ENCODE measurements at regions not wholly inside any gene's neighbourhood (a gene's known extent, or its start where the extent isn't known, plus 50 kb on each side); places are given as distances from the start of the nearest gene placed in this dataset.

- Histone ChIP-seq H3K9ac (replicated peaks; ENCODE audit: extremely low read depth, insufficient read depth, low read length) (no peak overlapping the region), H3K4me3 (replicated peaks in 1 of 3; ENCODE audit: insufficient read depth in 1 of 3, low read depth in 1 of 3, low read length in 3 of 3) (no peak overlapping the region), H3K4me1 (ENCODE audit: control insufficient read depth, extremely low read depth, insufficient read depth, low read length) (no peaks in the 10 kb centered on the region), H3K79me2 (ENCODE audit: control insufficient read depth, insufficient read depth, low read length) (no peaks in the 10 kb centered on the region), H2AFZ (ENCODE audit: low read depth, low read length) (no peak overlapping the region), H3K27me3 (ENCODE audit: control insufficient read depth in 2 of 2, insufficient read depth in 2 of 2, low read length in 2 of 2) (no peaks in the 10 kb centered on the region), H3K27ac (ENCODE audit: insufficient read depth, low read depth, low read length) (no peak overlapping the region), H3K9me3 (replicated peaks; ENCODE audit: control insufficient read depth, insufficient read depth, low read length) (no peaks in the 10 kb centered on the region), H3K4me2 (ENCODE audit: insufficient read depth, low read length) (no peak overlapping the region), H3K9me1 (replicated peaks; ENCODE audit: control insufficient read depth, extremely low read depth, insufficient read depth, low read length) (no peaks in the 10 kb centered on the region), H3K36me3 (ENCODE audit: control insufficient read depth in 2 of 2, extremely low read depth in 1 of 2, insufficient read depth in 2 of 2, low read length in 2 of 2) (no peaks in the 10 kb centered on the region), H4K20me1 (replicated peaks; ENCODE audit: control insufficient read depth, extremely low read depth, insufficient read depth, low read length) (no peaks in the 10 kb centered on the region)
- CTCF ChIA-PET, result no interaction called here
- DNase-seq (ENCODE audit: low read depth, low spot score) (no peak), FAIRE-seq (no peak)
- dilution Hi-C loops (cut with MboI; ENCODE audit: extremely low pct_ligation_motif_present, low sequenced_read_pairs), result no loop called here
- no peak for TF ChIP-seq CTCF (IDR thresholded peaks at IDR 0.05; ENCODE audit: extremely low read depth in 1 of 2, insufficient read depth in 1 of 2, low read depth in 1 of 2, low read length in 2 of 2)
- TF ChIP-seq JUN (IDR thresholded peaks at IDR 0.05; ENCODE audit: borderline replicate concordance, insufficient read depth, insufficient read length, low read depth), result no peak
- no peak for TF ChIP-seq GATA2 (IDR thresholded peaks at IDR 0.05; ENCODE audit: insufficient read depth, insufficient read length, low read depth, low read length)
- no peak for TF ChIP-seq EZH2 (IDR thresholded peaks at IDR 0.05; ENCODE audit: borderline replicate concordance, low read depth, low read length, severe bottlenecking)
- TF ChIP-seq POLR2AphosphoS5 (IDR thresholded peaks at IDR 0.05; ENCODE audit: insufficient read depth, low read depth, low read length), result no peak
- no peak for TF ChIP-seq MYC (IDR thresholded peaks at IDR 0.05; ENCODE audit: low read depth, low read length)
- TF ChIP-seq MAX (IDR thresholded peaks at IDR 0.05; ENCODE audit: insufficient read depth, insufficient read length), result no peak
- no peak for TF ChIP-seq FOS (IDR thresholded peaks at IDR 0.05; ENCODE audit: borderline replicate concordance, insufficient read depth, low read length)
- no peak for TF ChIP-seq POLR2A (IDR thresholded peaks at IDR 0.05; ENCODE audit: low read depth, low read length)
- BruUV-seq (replicated peaks), result no TSS peak
- POLR2A ChIA-PET, result no interaction called here
- intact Hi-C loops (cut with micrococcal nuclease), result no loop called here
Observed at GRCh38 chr1:163652441-163652840, 330.7 kb downstream of the NUF2 start.
